OCI-LY1 (cell line): ENCODE measurements at regions not wholly inside any gene's neighbourhood (a gene's known extent, or its start where the extent isn't known, plus 50 kb on each side); places are given as distances from the start of the nearest gene placed in this dataset.

Experiments used
- CTCF ChIP-seq: fragments of 200-600 bp; sonication (generic), shearing (Covaris generic); IDR thresholded peaks from 2 replicates; pipeline ENCODE4 v1.5.1; 2017; ENCODE audit warnings: mild to moderate bottlenecking, antibody characterized with exemption, low read length, moderate library complexity, mixed read lengths
- EZH2 ChIP-seq: fragments of 200-600 bp; sonication (generic), shearing (Covaris generic); IDR thresholded peaks from 2 replicates; pipeline ENCODE4 v1.8.0; 2017; ENCODE audit warnings: borderline replicate concordance, mixed run types, mild to moderate bottlenecking, antibody characterized with exemption, low read length, moderate library complexity, mixed read lengths

- TF ChIP-seq CTCF (no peak), EZH2 (no peak)
These were observed 177.8 kb upstream of the CDIN1 start for GRCh38 chr15:36401586-36401966.
